Stomach (tissue), 4 donors: ENCODE measurements at regions not wholly inside any gene's neighbourhood (a gene's known extent, or its start where the extent isn't known, plus 50 kb on each side); places are given as distances from the start of the nearest gene placed in this dataset.

Source experiments
- CTCF ChIP-seq, 7 experiments: fragments of 450-650 bp in 4 of 7; fragments of 200-600 bp in 3 of 7; sonication (generic) in 3 of 7; IDR thresholded peaks; one replicate each; pipeline ENCODE4 v1.5.1; 2016 to 2019; ENCODE audit warnings: antibody characterized with exemption in 7 of 7, control low read depth in 2 of 7, mild to moderate bottlenecking in 1 of 7
- POLR2A ChIP-seq, 4 donors: fragments of 450-650 bp; IDR thresholded peaks; one replicate each; pipeline ENCODE4 v1.6.1; 2016; ENCODE audit warnings: antibody characterized with exemption in 4 of 4, control low read depth in 2 of 4, mild to moderate bottlenecking in 1 of 4, moderate library complexity in 1 of 4
- POLR2AphosphoS5 ChIP-seq, 3 donors: sonication (generic); formaldehyde crosslinking; IDR thresholded peaks; one replicate each; pipeline ENCODE4 v1.6.1; 2016; ENCODE audit warnings: antibody characterized with exemption in 3 of 3

DNA sequence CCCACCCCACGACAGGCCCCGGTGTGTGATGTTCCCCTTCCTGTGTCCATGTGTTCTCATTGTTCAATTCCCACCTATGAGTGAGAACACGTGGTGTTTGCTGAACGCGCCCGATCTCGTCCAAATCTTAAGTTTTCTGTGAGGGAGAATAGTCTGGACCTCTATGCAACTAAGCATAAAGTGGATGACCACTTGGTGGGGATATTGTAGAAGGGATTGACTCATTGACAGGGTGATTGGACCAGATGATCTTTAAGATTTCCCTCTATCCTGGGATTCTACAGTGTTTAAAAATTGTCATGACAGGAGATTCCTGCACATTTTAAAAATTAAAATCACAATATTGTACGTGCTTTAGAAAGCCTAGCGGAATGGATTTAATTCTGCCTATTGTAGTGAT, 141.3 kb downstream of the TRMT11 start:
- TF ChIP-seq CTCF (IDR thresholded peaks at IDR 0.05) (no peak), POLR2AphosphoS5 (IDR thresholded peaks at IDR 0.05) (no peak), POLR2A (IDR thresholded peaks at IDR 0.05) (no peak)
